ENCODE measurements at regions not wholly inside any gene's neighbourhood (a gene's known extent, or its start where the extent isn't known, plus 50 kb on each side); places are given as distances from the start of the nearest gene placed in this dataset.
"Not testable (repeated sequence)": the region's sequence is repeated elsewhere in the genome, so short reads cannot be mapped to it uniquely, and the experiment has no call there.

DNA sequence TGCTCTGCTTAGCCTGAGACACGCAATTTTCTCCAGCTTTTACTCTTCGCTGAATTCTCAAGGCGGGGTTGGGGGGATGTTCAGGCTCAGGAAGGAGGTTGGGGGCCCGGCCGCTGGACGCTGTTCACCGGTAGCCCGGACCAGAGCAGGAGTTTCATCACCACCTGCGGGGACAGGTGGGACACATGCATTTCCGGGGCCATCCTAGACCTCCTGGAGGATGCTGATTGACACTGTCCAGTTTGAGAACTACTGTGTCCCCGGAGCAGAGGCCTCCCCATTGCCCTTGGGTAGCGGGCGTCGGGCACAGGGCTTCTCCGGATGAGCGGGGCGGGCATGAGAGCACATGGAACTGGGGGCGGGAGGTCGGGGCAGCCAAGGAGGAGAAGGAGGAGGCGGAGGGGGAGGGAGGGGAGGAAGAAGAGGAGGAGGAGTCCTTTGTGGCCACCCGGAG is 144.0 kb upstream of the GRK3 start:
- no peak for DNase-seq

DNA sequence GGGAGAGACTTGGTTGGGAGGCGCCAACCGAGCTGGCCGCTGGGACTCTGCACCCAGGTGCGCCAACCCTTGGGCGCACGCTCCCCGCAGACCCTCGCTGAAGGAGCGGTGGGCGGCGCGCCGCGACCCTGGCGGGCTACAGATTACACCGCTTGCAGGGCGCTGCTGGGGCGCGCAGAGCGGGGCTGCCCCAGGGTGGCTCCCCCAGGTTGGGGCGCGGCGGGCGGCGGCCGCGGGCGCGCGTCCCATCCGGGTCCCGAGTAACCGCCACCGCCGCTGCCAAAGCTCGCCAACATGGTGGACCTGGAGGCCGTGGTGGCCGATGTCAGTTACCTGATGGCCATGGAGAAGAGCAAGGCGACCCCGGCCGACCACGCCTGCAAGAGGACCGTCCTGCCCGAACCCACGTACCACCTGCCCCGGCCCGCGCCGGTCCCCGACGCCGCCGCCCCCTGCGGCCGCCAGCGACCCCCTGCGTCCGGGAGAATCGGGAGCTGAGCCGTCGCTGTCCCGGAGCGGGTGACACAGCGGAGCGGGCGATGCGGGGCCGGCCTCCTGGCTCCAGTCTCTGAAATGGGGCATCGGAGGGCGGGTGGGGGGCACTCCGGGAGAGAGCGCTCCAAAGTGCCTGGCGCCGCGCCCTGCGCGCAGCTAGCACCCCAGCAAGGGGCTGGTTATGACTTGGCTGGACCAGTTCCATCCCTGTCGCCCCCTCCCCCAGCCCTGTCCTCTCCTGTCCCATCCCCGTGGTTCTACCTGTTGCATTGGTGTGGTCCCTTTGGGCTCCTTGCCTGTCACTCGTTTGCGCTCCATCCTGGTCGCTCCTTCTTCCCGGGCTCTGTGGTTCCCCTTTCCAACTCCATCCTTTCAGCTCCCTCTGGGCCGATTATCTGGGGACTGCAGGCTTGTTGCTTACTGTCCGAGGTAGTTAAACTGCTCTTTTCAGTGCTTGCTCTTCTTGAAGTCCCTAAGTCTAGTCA is 143.3 kb upstream of the GRK3 start:
- no peak for DNase-seq

DNA sequence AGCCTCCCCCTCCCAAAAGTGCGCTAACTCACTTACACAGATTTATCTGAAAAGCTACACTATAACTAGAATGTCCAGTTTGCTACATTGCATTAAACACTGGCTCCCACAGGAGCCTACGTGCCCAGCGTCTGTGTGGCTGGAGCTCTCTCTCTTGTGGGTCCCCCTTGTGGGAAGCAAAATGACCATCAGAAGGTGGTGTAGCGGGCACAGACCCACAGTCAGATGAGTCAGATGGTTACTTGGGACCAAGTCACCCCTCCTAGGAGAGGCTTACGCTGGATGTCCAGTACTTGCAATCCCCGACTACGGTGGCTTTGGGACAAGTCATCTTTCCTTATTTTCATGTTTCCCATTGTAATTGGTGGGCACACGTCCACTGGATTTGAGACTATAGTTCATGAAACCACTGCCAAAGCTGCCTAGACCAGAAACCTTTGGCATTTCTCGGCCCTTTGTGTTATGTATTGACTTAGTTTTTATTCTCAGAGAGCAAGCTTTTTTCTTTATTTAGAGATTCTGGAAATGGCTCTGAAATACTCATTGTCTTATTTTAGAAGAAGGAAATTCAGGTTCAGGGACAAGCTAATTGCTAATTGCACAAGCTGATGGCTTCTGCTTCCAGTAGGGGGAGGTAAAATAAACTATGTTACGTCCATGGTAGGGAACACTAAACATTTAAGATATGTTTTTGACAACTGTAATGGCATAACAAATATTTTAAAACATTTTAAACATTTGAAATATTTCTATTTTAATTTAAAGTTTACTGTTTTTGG is 137.8 kb upstream of the GRK3 start:
- DNase-seq = not testable (repeated sequence)

DNA sequence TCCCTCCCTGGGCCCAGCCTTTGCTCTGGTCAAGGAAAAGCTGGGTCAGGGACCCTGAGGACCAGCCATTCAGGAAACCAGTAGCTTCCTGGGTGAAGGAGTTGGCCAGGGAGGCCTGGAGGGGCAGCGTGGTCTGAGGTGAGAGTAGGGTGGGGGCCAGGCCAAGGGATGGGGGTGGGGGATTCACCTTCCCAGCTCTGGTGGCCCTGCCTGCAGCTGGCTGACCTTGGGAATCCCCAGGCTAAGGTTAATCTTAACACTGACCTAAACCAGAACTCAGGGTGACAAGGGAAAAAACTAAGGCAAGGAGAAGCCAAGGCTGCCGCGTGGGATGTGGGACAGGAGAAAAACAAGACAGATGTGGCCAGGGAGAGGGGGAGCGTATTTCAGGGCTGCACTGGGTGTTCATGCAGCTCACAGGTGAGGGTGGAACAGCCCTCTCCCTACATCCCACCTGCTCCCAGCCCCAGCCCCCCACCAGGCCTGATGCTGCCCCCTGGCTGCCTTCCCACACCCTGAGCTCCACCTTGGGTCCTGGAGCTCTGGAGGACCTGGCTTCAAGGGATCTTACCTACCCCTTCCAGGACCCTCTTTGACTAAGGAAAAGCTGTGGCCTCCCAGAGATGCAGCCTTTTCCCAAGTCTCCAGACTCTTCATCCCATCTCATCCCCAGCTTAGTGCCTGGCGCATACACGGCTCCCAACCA is 132.7 kb upstream of the GRK3 start:
- DNase-seq = not testable (repeated sequence)

DNA sequence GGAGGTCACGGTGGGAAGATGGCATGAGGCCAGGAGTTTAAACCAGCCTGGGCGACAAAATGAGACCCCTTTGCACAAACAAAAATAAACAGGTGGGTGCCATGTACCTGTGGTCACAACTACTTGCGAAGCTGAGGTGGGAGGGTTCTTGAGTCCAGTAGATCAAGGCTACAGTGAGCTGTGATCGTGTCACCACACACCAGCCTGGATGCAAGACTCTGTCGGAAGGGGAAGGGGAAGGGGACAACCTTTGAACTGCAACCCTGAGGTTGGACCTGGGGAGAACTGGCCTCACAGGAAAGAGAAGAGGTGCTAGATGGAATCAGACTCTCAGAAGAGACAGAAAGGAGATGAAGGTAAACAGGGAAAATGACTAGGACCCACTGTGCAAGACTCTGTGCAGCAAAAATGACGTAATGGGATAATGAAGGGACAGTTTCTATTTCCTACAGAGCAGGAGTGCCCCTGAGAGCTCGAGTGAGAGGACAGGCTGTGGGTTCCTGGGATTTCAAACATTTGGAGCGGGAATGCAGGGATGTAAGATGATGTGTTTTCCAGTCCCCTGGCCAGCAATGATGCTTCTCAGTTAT is 131.0 kb upstream of the GRK3 start:
- not testable (repeated sequence) for DNase-seq

DNA sequence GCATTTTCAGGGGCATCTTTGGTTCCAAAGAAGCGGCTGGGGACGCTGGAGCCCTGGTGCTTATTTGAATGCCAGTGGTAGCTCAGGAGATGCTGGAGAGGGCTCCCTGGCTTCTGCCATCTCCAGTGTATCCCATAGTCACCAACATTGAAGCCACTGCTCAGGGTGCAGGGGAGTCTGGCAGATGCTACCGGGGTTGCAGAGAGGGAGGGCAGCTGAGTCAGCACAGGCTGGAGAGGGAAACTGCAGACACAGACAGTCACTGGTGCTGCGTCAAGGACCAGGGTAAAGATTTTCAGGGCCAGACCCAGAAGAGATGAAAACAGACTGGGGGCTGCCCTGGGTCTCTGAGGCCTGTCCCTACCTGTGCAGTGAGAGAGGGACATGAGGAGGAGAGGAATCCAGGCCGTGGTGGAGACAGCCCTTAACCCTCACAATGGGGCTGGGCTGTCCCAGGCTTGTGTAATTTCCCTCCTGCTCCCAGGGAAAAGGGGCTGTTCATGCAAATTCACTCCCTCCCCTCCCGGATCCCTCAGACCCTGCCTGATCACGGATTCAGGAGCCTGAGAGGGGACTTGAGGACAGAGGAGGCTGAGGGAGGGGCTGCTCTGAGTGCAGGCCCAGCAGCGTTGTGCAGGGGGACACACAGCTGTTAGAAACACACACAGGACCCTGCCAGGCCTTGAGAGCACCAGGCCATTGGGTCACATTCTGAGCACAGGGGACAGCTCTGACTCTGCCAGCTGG is 126.9 kb upstream of the GRK3 start:
- DNase-seq = no peak

DNA sequence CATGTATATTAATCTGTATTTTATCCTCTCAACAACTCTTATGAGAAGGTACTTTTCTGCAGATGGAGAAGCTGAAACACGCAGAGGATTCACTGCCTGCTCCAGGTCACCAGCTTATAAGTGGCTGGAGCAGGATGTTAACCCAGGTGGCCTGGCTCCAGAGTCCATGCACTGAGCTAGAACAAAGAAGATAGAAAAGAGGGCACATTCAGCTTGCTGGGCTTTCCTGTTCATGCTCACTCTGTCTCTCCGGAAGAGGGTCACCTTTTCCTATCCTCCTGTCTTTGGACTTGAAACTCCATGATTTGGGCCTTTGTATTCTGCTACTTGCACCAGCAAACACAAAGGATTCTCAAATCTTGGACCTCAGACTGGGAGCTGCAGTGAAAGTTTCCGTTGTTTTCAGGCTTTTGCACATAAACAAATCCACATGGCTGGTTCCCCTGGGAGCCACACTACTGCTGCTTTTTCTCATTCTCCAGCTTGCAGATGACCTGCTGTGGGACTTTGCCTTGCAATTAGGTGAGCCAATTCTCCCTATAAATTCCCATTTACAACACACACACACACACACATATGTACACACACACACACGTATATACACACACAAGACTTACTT is 117.3 kb upstream of the GRK3 start:
- DNase-seq = peak in 1 of 2 donors; percentile 2

DNA sequence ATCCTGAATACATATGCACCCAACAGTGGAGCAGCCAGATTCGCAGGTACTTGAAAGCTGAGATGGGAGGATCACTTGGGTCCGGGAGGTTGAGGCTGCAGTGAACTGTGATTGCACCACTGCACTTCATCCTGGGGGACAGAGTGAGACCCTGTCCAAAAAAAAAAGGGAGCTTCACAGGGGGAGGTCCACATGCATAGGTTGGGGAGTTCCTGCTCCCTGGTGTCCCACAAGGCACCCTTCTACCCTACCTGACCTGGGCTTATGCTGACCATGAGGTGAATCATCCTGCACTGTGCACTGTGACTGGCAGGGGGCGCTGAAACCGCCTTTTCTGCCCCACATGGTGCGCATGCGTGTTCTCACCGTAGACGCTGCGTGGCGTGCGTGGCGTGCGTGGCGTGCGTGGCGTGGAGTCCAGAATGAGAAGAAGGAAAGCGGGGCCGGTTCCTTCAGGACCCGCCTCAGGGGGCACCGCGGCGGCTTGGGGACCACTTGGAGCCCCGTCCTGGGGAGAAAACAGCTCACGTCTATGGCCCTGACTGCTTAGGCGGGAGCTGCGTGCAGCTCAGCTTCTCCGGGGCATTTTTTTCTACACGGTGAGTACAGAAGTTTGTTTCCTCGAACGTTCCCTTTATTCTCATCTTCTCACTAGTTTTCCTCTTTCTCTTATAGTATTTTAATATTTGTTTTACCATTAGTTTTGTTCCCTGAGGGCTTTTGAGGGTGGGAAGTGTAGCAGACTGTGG is 116.6 kb upstream of the GRK3 start:
- peak; percentile 69 to 79 for DNase-seq

DNA sequence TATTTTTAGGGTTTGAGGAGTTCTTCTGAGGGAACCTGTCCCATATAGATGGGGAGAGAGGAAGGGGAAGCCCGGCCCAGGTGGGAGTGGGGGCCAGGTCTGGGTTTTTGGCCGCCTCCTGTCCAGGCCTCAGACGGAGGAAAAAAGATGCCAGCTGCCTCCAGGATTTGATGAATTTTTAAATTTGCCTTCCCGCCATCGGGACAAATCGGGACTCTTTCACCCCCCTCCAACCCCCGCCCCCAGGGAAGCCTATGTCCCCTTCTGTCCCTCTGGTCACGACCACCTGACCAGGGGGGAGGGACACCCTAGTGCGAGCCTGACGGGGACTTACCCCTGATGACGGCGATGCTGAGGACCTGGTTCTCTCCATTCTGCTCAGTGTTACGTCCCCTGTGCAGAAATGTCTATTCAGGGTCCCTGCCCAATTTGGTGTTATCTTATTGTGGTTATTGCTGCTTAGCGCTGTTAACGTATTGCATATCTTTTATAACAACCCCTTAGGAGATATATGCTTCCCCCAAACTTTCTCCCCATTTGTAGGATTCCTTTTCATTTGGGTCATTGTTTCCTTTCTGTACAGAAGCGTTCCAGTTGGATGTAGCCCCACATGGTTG is 115.9 kb upstream of the GRK3 start:
- DNase-seq = no peak

DNA sequence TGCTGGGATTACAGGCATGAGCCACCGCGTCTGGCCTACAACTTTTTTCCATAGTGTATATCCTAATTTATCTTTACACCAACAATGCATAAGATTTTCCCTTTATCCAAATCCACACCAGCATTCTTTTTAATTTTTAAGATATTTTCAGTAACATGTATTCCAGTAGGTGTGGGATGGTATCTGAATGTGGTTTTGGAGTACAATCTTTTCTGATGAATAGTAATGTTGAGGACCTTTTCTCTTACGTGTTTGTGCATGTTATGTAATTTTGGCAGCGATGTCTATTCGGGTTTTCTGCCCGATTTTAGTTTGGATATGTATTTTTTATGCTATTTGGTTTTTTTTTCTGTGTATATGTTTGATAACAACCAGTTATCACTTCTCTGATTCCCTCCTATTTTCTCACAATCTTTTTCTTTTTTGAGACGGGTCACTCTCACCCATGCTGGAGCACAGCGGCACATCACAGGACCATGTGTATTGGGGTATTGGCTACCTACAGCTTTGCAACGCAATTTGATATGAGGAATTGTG is 114.6 kb upstream of the GRK3 start:
- DNase-seq = no peak

DNA sequence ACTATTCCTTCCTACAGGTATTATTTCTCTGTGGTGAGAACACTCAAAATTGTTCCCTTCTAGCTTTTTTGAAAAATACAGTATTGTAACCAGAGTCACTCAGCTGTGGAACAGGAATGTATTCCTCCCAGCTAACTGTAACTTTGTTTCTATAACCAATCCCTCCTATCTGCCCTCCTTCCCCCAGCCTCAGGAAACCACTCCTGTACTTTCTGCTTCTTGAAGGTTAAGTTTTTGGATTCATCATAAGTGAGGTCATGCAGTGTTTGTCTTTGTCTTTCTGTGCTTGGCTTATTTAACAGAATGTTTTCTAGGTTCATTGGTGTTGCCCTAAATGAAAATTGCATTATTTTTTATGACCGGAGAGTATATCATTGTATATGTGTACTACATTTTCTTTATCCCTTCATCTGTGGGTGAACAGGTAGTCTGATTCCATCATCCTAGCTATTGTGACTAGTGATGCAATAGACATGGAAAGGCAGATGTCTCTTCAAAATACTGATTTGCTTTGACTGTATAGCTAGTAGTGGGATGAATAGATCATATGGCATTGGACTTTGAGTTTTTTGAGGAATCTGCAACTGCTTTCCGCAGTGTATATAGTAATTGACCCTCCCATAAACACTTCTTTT is 112.9 kb upstream of the GRK3 start:
- no peak for DNase-seq

DNA sequence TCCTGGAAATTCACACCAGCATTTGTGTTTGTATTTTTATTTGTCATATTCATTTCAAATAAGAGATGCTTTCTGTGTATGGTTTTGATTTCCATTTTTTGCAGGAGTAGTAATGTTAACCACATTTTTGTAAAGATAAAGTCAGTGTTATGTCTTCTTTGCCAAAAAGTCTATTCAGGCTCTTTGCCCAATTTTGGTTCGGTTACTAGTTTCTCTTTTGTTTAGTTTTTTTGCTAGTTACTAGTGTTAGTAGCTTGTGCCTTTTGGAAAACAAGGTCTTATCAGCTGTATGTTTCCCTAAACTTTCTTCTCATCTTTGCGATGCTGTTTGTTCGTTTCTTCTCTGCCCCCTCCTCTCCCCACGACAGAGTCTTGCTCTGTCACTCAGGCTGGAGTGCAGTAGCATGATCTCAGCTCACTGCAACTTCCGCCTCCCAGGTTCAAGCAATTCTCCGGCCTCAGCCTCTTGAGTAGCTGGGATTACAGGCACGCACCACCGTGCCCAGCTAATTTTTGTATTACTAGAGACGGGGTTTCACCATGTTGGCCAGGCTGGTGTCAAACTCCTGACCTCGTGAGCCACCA is 112.3 kb upstream of the GRK3 start:
- no peak for DNase-seq

DNA sequence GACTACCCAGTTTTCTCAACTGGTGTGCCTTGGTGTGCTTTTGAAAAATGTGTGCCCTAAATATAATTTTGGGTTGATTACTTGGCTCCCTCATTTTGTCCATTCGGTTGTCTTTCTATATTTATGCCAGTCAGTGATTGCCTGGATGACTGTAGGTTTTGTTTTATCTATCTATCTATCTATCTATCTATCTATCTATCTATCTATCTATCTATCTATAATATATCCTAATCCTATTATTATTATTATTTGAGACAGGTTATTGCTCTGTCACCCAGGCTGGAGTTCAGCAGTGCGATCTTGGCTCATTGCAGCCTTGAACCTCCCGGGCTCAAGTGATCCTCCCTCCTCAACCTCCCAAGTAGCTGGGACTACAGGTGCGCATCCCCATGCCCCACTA is 111.4 kb upstream of the GRK3 start:
- DNase-seq = no peak

DNA sequence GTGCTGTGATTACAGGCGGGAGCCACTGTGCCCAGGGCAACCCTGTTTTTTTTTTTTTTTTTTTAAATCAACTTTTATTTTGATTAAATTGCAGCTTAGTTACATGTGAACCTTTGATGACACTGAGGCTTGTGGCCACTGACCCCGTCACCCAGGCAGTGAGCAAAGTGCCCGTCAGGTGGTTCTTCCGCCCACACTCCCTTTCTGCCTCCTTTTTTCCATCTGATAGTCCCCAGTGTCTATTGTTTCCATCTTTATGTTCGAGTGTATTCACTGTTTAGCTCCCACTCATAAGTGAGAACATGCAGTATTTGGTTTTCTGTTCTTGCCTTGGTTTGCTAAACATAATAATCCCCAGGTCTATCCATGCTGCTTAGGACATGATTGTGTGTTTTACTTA is 110.9 kb upstream of the GRK3 start:
- DNase-seq = no peak

DNA sequence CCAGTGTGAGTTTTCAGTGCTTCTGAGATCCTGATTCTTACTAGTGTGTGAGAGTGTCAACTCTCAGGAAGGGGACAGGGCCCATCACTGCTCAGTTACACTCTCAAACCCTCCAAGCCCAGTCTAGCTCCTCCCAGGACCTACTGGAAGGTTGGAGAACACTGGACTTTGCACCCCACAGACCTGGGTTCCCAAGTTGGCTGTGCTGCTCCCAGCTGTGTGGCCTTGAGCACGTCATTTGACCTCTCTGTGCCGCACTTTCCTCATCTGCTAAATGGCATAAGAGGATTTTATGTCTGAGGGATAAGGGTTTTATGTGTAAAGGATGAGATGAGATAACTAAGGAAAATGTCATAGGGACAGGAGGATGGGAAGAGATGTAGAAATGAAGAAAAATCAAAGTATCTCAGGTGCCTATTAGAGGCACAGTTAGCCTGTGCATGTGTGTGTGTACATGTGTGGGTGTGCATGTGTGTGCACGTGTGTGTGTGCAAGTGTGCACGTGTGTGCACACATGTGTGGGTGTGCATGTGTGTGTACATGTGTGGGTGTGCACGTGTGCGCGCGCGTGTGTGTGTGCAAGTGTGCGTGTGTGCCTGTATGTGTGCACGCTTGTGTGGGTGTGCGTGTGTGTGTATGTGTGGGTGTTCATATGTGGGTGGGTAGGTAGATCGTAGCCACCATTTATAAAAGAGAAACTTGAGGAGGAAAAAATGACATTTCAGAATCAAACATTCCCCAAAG is 108.0 kb upstream of the GRK3 start:
- not testable (repeated sequence) for DNase-seq

DNA sequence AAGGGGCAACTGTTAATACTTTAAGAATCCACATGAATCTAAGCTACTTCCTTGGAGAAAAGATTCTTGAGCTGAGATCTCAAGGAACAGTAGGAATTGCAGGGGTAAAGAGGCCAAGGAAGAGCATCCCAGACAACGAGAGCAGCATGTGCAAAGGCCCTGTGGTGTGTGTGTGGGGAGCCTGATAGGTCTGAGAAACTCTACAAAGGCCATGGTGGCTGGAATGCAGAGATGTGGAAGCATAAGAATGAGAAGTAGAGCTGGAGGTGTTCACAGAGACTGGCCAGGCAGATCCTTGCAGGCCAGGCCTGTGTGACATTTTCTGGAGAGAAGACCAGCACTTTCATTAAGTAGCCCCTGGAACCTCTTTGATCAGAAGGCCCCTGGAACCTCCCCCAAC is 105.8 kb upstream of the GRK3 start:
- DNase-seq = not testable (repeated sequence)

DNA sequence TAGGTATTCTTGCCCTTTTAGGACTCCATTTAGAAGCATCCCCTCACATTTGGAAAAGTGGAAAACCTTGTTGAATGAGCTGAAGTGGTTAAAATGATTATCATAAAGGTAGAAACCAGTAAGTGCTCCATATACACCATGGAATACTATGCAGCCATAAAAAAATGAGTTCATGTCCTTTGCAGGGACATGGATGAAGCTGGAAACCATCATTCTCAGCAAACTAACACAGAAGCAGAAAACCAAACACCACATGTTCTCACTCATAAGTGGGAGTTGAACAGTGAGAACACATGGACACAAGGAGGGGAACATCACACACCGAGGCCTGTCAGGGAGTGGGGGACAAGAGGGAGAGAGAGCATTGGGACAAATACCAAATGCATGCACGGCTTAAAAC is 103.8 kb upstream of the GRK3 start:
- not testable (repeated sequence) for DNase-seq

DNA sequence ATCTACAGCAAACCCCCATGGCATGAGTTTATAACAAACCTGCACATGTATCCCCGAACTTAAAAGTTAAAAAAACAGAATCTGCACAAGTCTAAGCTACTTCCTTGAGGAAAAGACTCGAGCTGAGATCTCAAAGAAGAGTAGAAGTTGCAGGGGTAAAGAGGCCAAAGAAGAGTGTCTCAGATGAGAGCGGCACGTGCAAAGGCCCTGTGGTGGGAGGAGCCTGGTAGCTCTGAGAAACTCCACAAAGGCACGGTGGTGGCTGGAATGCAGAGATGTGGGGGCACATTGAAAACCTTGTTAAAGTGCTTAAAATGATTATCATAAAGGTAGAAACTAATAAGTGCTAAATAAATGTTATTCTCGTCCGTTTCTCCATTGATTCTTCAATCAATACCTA is 103.2 kb upstream of the GRK3 start:
- no peak for DNase-seq

All from hippocampal formation (tissue), 2 donors.